ENCODE measurements at regions not wholly inside any gene's neighbourhood (a gene's known extent, or its start where the extent isn't known, plus 50 kb on each side); places are given as distances from the start of the nearest gene placed in this dataset.

DNA sequence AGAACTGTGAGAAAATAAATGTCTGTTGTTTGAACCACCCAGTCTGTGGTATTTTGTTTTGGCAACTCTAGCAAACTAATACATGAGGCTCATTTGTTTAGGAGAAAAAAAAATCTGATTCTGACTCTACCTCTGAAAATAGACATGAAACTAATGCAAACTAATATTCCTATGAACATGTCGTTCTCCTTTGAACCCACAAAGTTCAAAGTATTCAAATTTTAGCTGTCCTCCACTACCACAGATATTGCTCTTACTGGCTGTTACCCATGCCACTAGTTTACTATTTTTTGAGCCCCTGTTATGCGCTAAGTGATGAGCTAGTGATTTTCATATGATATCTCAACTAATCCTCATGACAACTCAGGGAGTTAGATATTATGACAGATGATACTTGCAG, 58.8 kb upstream of the ZNF804B start:
- DNase-seq = no peak

DNA sequence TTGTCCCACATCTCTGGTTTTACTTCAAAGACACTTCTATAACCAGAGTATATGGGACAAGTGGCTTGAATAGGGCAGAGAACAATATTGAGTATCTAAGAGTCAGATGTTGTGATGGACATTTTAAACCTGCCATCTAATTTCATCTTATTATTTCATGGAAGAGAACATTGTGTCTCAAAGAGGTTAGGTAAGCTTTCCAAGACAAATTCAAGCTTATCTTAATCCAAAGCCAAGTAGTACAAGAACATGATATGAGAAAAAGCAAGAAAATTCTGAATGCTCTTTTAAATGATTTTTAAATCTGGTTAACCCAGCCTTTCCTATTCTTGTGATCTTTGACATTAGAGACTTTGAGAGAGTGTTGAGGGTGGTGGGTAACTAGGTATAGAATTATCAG, 65.3 kb upstream of the ZNF804B start:
- DNase-seq = no peak

DNA sequence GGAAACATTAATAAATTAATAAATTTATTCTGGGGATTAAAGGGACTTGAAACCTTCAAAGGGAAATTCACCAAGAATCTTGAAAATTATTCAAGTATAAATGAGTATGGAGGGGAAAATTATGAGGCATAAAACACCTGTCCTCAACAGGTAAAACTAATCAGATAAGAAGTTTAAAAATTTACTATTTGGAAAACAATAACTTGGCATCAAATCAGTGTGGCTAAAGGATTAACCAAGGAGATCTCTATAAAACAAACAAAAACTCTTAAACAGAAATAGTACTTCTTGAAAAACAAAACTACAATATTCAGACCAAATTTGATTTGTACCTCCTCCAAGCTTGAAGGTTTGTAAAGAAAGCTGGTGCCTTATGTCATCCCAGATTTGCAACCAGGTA, 66.4 kb upstream of the ZNF804B start:
- DNase-seq = no peak

DNA sequence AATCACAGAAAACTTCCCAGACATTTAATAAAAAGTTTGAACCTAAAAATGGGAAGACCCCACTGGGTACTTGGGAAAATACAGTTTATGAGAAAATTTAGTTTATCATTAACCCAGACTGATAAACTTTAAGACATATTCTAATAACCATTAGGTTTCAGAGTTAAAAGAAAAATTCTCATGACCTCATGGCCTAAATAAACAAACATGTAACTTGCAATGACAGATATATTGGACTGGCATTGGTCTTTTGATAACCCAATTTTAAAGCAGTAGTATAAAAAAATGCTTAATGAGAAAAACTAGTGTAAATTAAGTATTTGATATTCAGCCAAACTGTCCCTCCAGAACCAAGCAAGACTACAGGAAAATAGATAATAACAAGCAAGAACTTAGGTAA, 67.0 kb upstream of the ZNF804B start:
- DNase-seq = no peak

DNA sequence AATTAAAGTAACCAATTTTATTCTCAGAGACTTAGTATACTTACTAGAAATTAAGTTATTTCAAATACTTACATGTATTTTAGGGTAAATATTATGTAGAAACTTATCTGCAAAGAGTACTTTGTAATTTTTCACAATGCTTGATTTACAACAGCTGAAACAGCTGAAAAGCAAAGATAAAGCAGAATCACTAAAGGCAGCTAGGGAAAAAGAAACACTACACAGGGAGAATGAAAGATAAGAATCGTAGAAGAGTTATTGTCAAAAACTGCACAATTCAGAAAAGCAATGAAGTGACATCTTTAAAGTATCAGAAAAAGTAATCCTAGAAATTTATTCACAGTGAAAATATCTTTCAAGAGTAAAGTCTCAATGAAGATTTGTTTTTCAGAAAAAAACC, 69.7 kb upstream of the ZNF804B start:
- DNase-seq = no peak

DNA sequence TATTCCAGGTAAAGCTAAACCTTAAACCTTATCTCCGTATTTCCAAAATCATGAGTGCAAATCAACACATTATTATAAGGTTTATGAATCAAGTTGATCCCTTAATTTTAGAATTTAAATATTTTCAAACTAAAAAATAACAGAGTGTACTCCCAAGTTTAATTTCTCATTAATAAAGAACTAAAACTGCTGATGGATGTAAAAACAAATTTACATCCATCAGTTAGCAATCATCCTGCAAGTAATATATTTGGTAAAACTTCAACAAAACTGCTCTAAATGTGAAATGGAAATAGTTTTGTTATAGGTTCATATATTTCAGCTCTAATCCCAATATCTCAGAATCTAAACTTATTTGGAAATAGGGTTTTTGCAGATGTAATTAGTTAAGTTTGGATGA, 71.3 kb upstream of the ZNF804B start:
- no peak for DNase-seq

DNA sequence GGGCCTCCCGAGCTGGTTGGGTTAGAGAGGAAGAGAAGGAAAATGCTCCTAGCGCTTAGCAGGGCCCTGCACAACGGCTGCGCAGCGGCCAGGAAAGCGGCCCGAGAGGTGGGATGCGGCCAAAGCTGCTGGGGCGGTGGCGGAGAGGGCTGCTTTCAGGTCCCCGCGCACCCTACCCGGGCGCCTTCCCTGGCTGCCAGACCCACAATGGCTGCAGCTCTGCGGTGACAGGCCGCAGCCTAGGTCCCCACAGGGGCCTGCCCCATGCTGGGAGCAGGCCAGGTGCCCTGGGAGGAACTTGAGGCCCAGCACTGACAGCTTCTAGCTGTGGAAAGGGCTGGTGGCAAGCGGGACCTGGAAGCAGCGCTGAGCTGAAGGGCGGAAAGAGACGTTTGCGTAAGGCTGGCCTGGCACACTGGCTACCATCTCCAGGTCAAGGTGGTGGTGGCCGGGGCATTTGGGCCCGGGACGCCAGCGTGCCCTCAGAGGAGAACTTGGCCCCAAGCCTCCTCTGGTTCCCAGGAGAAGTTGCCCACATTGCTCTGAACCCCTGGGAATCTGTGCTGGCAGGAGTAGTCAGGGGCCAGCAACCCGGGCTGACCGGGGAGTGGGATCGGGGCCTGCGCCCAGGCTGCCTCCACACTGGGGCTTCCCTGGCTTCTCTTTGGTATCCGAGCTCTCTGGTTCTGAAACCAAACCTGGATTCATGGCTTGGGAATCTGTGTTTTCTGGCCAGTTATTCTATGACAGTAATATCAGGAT, 72.9 kb upstream of the ZNF804B start:
- DNase-seq = no peak

DNA sequence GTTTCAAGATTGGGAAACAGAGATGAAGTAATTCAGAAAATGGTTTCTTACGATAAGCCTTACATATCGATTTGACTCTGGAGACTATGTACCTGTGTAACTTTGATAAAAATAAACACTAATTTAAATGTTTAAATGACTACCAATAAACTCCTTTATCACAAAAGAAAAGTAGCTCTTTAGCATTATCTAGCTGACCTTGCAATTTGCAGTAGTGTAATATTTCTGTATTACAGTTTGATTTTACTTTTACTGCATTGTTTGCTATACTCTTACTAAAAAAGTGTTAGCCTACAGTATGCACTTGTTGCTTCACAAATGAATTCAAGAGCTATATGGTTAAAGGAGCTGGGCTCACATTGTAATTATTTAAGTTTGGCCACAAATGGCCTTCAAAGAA, 77.8 kb upstream of the ZNF804B start:
- DNase-seq = no peak

DNA sequence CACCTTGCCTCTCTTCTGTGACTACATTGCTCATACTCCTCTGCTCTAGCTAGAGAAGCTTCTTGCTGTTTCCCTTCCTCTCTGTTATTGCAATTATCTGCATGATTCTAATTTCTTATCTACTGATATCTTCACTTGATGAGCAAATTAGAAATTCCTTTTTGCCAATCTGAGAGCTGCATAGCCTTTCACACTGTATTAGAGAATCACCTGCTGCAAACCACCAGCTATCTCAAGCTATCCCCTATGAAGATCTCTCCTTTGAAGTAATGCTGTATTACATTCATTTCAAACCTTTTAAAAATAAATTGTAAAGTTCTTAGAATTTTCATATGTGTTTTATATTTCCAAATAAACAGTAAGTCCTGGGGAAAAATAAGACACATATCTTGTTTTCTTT, 89.0 kb upstream of the ZNF804B start:
- no peak for DNase-seq

DNA sequence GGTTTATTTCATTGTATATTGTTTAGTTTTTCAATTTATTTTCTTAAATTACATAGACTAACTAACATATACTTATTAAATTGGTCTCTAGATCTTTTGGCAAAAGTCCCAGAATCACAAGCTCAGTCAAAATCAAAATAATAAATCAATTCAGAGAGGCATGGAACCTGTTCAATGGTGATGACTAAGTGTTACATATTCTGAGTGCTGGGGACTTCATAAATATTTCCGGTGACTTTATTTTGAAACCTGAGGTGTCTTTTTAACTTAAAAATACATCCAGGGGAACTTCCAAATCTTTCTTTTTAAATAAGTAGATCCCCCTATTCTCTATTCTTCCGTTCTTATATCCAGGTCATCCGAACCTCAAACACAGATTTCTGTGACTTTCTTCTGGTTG, 89.6 kb upstream of the ZNF804B start:
- no peak for DNase-seq

DNA sequence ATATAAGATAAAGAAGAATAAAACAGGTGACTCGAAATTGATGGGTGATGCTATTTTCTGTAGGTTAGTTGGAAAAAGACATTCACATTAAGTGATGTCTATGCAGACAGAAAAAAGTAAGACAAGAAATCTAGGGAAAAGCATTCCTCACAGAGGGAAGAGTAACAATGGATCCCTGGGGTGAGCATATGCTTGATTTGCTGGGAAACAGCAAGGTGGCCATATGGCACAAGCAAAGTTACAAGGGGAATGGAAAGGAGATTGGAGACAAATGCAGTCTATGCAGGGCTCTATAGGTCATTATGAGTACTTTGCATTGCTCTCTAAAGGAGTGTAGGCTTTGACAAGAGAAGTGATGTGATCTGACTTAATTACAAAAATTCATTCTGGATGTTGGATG, 90.9 kb upstream of the ZNF804B start:
- DNase-seq = no peak

DNA sequence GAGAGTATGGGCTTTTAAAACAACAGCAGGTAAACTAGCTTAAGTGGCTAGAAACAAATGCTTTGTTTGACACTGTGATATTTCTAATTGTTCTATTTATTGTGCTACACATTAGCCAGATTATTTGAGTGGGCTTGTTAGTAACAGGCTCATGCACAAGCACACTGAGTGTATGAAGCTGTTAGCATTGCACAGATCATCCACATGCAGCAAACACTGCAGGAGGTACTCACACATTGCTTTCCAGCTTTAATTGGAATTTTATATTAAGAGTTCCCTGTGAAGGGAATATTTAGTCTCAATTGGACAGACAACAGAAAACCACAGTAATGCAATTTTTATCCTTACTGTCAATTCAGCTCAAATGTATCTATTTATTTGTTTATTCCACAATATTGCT, 92.9 kb upstream of the ZNF804B start:
- DNase-seq = no peak

DNA sequence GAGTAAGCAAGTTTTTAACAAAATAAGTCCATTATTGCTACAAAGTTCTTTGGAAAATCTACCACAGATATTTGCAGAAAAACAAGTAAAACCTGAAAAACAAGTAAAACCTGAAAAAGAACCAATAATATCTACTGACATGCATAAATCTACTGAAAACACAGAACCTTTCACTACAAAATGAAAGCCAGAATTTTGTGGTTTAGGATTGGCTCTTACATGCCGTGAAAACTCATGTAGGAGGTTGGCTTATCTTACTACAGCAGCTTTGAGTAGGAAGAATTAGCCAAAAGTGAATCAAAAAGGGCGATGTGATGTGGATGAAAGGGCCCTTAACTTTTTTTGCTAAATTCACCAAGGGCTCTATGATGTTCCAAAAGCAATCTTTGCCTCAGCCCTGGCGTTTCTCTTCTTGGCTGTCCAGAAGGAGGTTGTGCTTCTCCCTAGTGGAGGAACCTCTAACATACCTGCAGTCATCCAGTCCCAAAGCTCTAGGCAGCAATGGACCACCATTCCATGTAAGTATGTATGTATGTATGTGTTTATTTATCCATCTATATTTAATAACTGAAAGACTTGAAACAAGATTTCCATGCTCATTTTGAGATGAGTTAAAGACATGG, 93.5 kb upstream of the ZNF804B start:
- no peak for DNase-seq

DNA sequence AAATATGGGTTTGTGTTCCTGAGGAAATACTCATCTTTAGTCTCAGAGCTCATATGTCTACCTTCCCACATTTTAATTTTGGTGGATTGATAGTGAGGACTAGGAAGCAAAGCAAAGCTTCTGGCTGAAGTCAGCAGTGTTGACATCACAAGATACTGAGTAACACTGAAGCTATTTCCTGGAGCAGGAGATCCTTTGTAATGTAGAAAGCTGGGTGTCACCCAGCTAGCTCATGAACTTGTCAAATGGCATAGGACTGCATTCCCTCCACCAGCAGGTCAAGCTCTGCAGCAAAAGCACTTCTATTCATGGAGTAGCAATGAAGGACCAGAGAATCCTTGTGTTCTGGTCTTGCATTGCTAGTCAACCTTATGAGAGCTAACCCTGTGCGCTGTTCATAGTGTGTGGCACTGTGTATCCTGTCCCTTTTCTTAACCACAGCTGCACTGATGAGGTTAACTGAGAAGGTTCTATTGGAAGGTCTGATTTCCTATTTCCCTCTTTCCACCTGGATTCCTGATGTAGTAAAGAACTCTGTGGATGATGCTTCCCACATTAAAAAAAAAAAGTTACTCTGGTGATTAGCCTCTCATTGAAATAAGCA, 94.8 kb upstream of the ZNF804B start:
- no peak for DNase-seq

DNA sequence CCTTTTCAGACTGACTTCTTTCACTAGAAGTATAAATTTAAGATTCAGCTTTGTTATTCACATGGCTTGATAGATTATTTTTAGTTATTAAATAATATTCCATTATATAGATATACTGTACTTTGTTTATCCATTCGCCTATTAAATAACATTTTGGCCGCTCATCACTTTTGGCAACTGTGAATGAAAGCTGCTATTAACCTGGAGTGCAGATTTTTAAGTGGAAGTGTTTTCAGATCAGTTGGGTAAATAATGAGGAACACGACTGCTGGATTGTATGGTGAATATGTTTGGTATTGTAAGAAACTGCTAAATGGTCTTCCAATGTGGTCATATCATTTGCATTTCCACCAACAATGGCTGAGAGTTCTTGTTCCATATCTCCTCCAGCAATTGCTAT, 97.6 kb upstream of the ZNF804B start:
- no peak for DNase-seq

DNA sequence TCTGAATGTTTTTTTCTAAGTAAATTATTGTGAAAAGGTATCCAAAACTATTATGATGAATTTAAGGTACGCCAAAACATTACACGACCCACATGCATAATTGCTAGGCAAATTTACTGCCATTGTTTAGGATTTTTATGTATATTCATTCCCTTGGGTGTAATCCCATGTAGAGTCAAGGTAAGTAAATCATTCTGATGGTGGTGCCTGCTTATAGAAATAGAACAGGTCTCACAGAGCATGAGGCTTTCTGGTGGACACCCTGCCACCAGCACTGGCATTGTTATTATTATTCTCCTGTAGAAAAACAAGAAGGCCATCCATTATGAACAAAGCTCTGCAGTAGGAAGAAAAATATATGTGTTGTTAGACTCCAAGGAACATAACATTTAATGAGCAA, 111.7 kb upstream of the ZNF804B start:
- DNase-seq = no peak

DNA sequence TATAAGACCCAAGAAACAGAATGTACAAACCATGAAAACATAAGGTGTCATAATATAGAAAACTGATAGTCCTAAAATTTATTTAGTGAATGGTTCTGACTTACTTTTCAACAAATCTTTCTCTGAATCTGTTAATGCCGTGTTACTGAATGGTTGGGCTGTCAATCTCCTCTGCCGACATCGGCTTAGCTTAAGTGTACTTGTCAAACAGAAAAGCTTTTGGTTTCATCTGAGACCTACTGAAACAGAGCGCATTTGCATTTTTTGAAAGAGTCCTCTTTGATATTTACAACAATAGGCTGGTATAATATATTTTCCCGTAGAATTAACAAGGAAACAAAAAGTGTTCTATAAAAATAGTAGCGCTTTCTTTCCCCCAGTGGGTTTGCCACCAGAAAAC, 120.9 kb upstream of the ZNF804B start:
- DNase-seq = no peak

DNA sequence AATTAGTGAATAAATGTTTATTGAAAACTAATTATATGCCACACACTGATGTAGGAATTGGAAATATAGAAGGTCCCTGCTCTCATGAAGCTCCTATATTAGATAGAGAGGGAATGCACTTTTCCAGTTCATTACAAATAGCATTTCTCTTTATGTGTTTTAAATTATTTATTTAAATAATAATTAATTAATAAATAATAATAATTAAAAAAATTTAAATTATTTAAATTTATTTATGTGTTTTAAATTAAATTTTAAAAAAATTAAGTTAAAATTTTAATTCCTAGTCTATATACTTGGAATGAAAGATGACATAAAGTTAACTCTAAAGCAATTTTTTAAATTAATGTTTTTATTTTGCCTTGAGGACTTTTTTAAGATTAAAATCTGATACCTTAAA, 121.7 kb upstream of the ZNF804B start:
- DNase-seq = no peak

DNA sequence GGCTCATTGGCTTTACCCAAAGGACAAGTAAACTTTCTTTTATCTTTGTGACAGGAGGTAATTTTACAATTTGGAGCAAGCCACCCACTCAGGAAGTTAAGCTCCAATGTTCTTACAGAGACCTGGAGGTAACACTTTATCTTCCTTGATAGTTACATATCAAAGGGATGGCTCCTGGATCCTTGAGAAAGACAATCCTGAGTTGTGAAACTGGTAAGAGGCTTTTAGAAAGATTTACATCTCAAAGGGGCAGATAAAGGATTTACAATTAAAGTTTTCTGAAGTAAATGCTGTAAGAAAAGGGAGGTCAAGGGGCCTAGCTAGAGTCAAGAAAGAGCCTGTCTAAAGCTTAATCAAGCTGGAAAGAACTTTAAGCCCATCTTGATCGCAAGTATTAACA, 124.4 kb upstream of the ZNF804B start:
- DNase-seq = no peak

DNA sequence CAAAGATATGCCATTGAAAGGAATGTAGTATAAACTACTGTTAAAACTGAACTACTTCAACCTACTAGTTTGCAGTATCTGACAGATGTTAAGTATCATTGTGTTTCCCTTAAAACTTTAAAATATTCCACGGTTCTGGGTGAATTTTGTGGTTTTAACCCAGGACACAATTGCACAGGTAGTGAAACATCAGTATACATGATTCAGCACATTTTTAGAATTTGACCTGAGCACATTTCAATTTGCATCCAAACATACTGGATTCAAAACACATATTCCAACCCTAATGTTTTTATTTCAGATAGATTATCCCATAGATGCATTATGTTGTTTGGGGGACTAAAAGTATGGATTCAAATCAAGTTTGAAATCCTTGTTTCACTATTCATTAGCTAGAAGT, 129.9 kb upstream of the ZNF804B start:
- DNase-seq = no peak

DNA sequence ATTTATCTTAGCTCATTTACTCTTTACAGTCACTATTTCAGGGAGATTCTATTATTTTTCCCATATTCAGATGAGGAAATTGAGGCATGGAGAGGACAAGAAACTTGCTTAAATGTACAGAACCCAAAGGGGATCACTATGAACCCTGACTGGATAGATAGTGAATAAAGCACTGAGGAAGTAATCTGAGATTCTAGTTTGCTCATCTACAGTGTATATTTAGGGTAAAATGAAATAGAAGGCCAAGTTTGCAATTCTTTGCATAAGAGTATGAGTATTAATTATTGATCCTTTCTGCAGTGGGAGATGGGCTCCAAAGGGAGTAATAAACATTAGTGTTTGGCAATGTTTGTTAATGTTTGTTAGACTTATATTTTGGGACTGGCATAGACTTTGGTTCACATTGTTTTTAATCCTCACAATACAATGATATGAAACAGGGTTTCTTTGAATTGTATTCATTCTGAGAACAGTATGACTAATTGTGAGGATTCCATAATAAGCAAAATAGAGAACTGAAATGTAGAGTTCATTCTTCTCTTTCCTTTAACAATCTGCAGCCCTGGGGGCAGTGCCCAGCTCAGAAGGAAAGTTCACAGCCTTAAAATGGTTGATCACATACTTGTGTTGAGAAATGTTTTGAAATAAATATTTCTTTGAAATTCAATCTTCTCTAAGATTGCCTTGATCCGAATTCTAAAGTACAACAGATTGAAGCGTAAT, 131.0 kb upstream of the ZNF804B start:
- no peak for DNase-seq

DNA sequence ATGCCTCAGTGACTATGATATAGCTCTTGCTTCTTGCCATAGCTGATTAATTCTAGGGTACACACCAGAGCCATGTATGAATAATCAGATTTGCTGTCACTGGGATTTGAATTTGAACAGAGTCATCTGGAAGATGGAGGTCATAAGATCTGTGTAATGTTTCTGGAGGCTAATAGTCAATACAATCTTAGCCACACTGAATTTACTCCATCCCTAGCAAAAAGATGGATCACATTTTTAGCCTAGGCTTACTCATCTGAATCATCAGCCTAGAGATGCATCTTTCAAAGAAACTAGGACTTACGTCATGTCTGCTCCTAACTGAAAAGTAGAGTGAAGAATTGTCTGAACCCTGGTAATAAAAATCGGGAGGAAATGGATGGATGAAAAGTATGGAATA, 142.3 kb upstream of the ZNF804B start:
- DNase-seq = no peak

DNA sequence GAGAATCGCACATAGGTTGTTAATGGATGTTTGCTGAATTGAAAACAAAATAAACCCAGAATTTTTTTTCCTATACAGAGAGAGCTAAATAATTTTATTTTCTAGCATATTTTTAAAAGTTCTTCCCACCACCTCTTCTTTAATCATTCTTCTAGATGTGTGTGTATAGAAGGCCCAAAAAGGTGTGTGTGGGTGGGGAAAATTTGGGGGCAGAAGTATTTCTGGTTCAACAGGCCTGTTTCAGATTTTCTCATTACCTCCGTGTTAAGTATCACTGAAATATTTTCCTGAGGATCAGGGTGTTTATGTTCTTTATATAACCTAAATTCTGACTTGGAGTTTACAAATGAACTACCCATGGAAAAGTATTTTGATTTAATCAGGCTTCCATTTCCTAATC, 144.2 kb upstream of the ZNF804B start:
- no peak for DNase-seq

DNA sequence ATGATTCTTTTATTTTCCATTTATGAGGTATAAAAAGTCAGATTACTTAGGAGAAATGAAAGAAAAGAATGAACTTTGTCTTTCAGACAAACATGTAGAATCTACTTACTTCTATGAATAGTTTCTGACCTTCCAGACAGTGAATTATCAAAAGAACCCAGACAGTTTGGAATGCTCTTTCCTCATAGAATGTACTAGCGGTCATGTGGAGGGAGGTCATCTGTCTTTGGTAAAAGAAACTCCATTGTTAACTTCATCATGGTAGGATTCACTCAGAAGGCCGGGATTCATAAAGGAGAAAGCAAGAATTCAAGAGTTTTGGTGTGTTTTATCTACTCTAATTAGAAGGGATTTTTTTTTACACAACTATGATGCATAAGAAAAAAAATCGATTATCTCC, 144.8 kb upstream of the ZNF804B start:
- no peak for DNase-seq
